ENCODE measurements at regions not wholly inside any gene's neighbourhood (a gene's known extent, or its start where the extent isn't known, plus 50 kb on each side); places are given as distances from the start of the nearest gene placed in this dataset.
"Not testable (repeated sequence)": the region's sequence is repeated elsewhere in the genome, so short reads cannot be mapped to it uniquely, and the experiment has no call there.

- Histone ChIP-seq H3K4me3 (ENCODE audit: low read depth in 1 of 2, low read length in 2 of 2) (no peak overlapping the region), H3K9me3 (ENCODE audit: low read length) (no peaks in the 10 kb centered on the region), H3K36me3 (ENCODE audit: insufficient read depth, low read length) (no peaks in the 10 kb centered on the region), H3K27me3 (ENCODE audit: control insufficient read depth in 1 of 2, insufficient read depth in 2 of 2, low read length in 2 of 2) (no peaks in the 10 kb centered on the region), H3K4me1 (ENCODE audit: insufficient read depth, low read length) (no peaks in the 10 kb centered on the region), H3K27ac (ENCODE audit: low read depth, low read length) (no peak overlapping the region), H3K9ac (ENCODE audit: low read length) (no peak overlapping the region)
Observed at GRCh38 chr7:115789901-115790300, 240.7 kb downstream of the TFEC start.

DNA sequence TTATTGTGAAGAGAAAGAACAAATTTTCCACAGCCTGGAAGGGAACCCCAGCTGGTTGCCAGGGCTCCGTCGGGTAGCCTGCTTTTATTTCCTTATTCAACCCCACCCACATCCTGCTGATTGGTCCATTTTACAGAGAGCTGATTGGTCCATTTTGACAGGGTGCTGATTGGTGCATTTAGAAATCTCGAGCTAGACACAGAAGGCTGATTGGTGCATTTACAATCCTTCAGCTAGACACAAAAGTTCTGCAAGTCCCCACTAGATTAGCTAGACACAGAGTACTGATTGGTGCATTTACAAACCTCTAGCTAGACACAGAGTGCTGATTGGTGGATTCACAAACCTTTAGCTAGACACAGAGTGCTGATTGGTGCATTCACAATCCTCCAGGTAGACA is 241.1 kb downstream of the TFEC start:
- not testable (repeated sequence) for H3K9ac ChIP-seq (ENCODE audit: low read length)

DNA sequence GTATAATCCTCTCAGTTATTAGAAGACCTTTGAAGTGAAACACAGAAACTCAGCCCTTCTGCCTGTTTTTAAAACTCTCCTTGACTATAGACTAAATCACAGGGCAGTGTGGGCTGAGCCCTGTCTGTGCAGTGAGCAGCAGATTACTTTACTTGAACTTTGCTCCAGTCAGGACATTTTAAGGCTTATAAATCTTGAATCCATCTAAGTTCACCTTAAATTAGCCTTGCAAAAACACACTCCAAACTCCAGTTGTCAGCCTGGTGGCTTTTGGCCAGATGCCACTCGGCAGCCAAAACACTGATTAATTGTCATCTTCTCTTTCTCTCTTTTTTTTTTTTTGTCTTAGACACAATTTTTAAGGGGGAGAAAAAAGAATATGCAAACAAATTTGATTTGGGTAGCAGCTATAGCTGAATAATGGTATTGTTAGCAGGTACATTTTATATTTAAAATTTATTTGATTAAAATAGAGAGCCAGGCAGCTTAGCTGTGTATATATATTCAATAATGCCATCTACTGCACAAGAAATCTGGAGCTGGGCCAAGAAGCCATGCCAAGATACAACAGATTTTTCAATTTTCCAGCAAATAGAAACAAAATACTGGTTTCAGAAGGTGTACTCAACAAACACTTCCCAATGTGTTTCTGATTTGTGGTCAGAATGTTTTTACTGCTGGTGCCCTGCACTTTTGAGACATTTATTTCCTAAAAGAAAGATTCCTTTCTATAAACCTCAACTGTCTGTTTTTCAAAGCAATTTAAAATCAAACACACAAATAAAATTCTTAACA is 247.7 kb downstream of the TFEC start:
- Histone ChIP-seq H3K27ac (ENCODE audit: low read depth, low read length) (no peak overlapping the region), H3K9ac (ENCODE audit: low read length) (no peak overlapping the region)

More for the DNA sequence above, 241.1 kb downstream of the TFEC start:
- H3K27ac ChIP-seq (ENCODE audit: low read depth, low read length); H3K4me3 ChIP-seq (ENCODE audit: low read depth in 1 of 2, low read length in 2 of 2); H3K36me3 ChIP-seq (ENCODE audit: insufficient read depth, low read length); H3K4me1 ChIP-seq (ENCODE audit: insufficient read depth, low read length); H3K27me3 ChIP-seq (ENCODE audit: control insufficient read depth in 1 of 2, insufficient read depth in 2 of 2, low read length in 2 of 2); H3K9me3 ChIP-seq (ENCODE audit: low read length): not testable (repeated sequence)

GRCh38 chr7:115779561-115779960 is 251.0 kb downstream of the TFEC start:
- Histone ChIP-seq H3K27me3 (ENCODE audit: control insufficient read depth in 1 of 2, insufficient read depth in 2 of 2, low read length in 2 of 2) (no peaks in the 10 kb centered on the region), H3K9ac (ENCODE audit: low read length) (no peak overlapping the region), H3K27ac (ENCODE audit: low read depth, low read length) (no peak overlapping the region), H3K4me1 (ENCODE audit: insufficient read depth, low read length) (peaks cover 8% of the 10 kb centered on the region), H3K36me3 (ENCODE audit: insufficient read depth, low read length) (no peaks in the 10 kb centered on the region), H3K9me3 (ENCODE audit: low read length) (no peaks in the 10 kb centered on the region), H3K4me3 (ENCODE audit: low read depth in 1 of 2, low read length in 2 of 2) (no peak overlapping the region)

More for the DNA sequence above, 247.7 kb downstream of the TFEC start:
- Histone ChIP-seq H3K9me3 (ENCODE audit: low read length) (no peaks in the 10 kb centered on the region), H3K4me3 (ENCODE audit: low read depth in 1 of 2, low read length in 2 of 2) (no peak overlapping the region), H3K4me1 (ENCODE audit: insufficient read depth, low read length) (peaks cover 8% of the 10 kb centered on the region), H3K27me3 (ENCODE audit: control insufficient read depth in 1 of 2, insufficient read depth in 2 of 2, low read length in 2 of 2) (no peaks in the 10 kb centered on the region), H3K36me3 (ENCODE audit: insufficient read depth, low read length) (no peaks in the 10 kb centered on the region)

- Histone ChIP-seq H3K9ac (ENCODE audit: low read length) (no peak overlapping the region), H3K27me3 (ENCODE audit: control insufficient read depth in 1 of 2, insufficient read depth in 2 of 2, low read length in 2 of 2) (no peaks in the 10 kb centered on the region), H3K4me3 (ENCODE audit: low read depth in 1 of 2, low read length in 2 of 2) (no peak overlapping the region), H3K27ac (ENCODE audit: low read depth, low read length) (no peak overlapping the region), H3K36me3 (ENCODE audit: insufficient read depth, low read length) (no peaks in the 10 kb centered on the region), H3K9me3 (ENCODE audit: low read length) (no peaks in the 10 kb centered on the region), H3K4me1 (ENCODE audit: insufficient read depth, low read length) (no peaks in the 10 kb centered on the region)
Observed at GRCh38 chr7:115775981-115776380, 254.6 kb downstream of the TFEC start.

GRCh38 chr7:115763347-115763746 is 267.2 kb downstream of the TFEC start:
- no peak overlapping the region for H3K27ac ChIP-seq (ENCODE audit: low read depth, low read length)
- H3K27me3 ChIP-seq (ENCODE audit: control insufficient read depth in 1 of 2, insufficient read depth in 2 of 2, low read length in 2 of 2): no peaks in the 10 kb centered on the region
- H3K9me3 ChIP-seq (ENCODE audit: low read length): no peaks in the 10 kb centered on the region
- no peaks in the 10 kb centered on the region for H3K36me3 ChIP-seq (ENCODE audit: insufficient read depth, low read length)
- H3K4me3 ChIP-seq (ENCODE audit: low read depth in 1 of 2, low read length in 2 of 2): no peak overlapping the region
- no peaks in the 10 kb centered on the region for H3K4me1 ChIP-seq (ENCODE audit: insufficient read depth, low read length)
- no peak overlapping the region for H3K9ac ChIP-seq (ENCODE audit: low read length)

DNA sequence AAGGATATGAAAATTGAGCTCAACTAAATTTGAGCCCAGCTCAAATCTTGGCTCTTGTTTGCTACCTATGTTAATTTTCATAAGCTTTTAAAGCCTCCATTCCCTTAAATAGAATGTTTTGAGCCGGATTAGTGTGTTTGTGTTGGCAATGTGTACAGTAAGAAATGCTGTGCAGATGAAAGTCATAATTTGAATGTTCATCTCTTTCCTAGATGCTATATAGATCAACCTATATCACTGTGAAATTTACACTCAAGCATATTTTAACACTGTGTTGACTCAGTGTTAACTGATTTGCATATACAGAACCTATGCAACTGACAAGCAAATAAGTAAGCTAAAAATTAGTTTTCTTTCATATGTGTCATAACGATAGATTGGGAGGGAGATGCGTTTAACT is 272.5 kb downstream of the TFEC start:
- no peak overlapping the region for H3K4me3 ChIP-seq (ENCODE audit: low read depth in 1 of 2, low read length in 2 of 2)
- no peak overlapping the region for H3K27ac ChIP-seq (ENCODE audit: low read depth, low read length)
- no peaks in the 10 kb centered on the region for H3K4me1 ChIP-seq (ENCODE audit: insufficient read depth, low read length)
- H3K9me3 ChIP-seq (ENCODE audit: low read length): no peaks in the 10 kb centered on the region
- no peaks in the 10 kb centered on the region for H3K27me3 ChIP-seq (ENCODE audit: control insufficient read depth in 1 of 2, insufficient read depth in 2 of 2, low read length in 2 of 2)
- no peaks in the 10 kb centered on the region for H3K36me3 ChIP-seq (ENCODE audit: insufficient read depth, low read length)
- no peak overlapping the region for H3K9ac ChIP-seq (ENCODE audit: low read length)

DNA sequence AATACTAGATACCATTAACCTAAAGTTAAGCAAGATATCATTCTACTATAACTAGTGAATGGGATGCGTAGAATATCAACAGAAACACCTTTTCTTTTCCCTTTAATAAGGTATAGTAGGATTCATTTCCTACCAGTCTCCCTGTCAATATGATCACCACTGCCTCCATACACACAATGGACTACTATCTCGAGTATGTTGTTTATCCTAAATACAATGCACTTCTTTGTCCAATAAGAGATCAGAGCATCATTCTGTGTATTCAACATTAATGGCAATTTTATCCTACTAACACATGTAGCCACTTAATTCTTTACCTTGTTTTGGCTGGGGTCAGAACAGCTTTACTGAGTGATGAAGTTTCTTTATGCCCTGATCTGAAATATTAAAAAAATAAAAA is 276.3 kb downstream of the TFEC start:
- Histone ChIP-seq H3K27me3 (ENCODE audit: control insufficient read depth in 1 of 2, insufficient read depth in 2 of 2, low read length in 2 of 2) (no peaks in the 10 kb centered on the region), H3K4me1 (ENCODE audit: insufficient read depth, low read length) (no peaks in the 10 kb centered on the region), H3K4me3 (ENCODE audit: low read depth in 1 of 2, low read length in 2 of 2) (no peak overlapping the region), H3K27ac (ENCODE audit: low read depth, low read length) (no peak overlapping the region), H3K9ac (ENCODE audit: low read length) (no peak overlapping the region), H3K36me3 (ENCODE audit: insufficient read depth, low read length) (no peaks in the 10 kb centered on the region), H3K9me3 (ENCODE audit: low read length) (no peaks in the 10 kb centered on the region)

DNA sequence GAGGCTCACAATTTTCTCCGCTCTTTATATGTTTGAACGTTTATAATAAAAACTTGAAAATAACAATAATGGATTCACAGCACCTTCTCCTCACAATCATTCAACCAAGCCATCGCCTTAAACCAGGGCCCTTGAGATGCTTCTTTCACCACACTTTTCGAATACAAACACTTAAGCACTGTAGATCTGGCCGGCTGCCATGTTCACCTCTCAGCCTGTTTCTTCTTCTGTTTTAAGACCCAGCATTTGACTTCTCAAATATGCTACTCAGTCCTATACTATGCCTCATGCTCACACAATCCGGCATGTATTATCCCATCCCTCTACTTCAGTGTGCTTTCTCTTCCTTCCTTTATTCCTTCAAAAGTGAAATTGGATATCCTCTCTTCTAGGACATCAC is 280.6 kb downstream of the TFEC start:
- Histone ChIP-seq H3K9me3 (ENCODE audit: low read length) (no peaks in the 10 kb centered on the region), H3K27ac (ENCODE audit: low read depth, low read length) (no peak overlapping the region), H3K4me1 (ENCODE audit: insufficient read depth, low read length) (no peaks in the 10 kb centered on the region), H3K9ac (ENCODE audit: low read length) (no peak overlapping the region), H3K27me3 (ENCODE audit: control insufficient read depth in 1 of 2, insufficient read depth in 2 of 2, low read length in 2 of 2) (no peaks in the 10 kb centered on the region), H3K36me3 (ENCODE audit: insufficient read depth, low read length) (no peaks in the 10 kb centered on the region), H3K4me3 (ENCODE audit: low read depth in 1 of 2, low read length in 2 of 2) (no peak overlapping the region)

DNA sequence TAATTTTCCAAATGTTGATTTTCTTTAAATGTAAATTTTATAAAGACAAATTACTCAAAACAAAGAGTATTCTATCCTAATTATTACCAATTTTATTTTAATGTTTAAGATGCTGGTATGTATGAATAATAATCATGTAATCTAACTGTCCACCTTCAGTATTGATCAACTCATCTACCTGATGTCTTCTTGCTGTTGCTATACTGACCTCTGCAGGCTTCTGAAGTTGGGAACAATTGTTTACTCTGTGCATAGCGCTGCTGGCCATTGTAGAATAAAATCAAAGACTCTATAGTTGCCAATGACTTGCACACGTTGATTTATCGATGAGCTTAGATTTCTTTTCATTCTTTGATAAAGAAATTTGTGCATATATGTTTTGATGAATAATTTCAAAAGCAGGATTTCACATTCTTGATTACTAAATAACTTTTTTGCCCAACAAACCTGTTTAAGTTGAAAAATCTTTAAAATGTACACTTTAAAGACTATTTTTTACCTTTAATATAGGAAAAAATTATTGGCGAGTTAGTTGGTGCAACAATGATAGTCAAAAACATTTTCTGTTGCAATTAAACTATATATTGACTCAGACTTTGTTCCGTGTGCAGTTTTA is 282.3 kb downstream of the TFEC start:
- H3K4me1 ChIP-seq (ENCODE audit: insufficient read depth, low read length): no peaks in the 10 kb centered on the region
- no peak overlapping the region for H3K4me3 ChIP-seq (ENCODE audit: low read depth in 1 of 2, low read length in 2 of 2)
- H3K27ac ChIP-seq (ENCODE audit: low read depth, low read length): no peak overlapping the region
- H3K27me3 ChIP-seq (ENCODE audit: control insufficient read depth in 1 of 2, insufficient read depth in 2 of 2, low read length in 2 of 2): no peaks in the 10 kb centered on the region
- H3K36me3 ChIP-seq (ENCODE audit: insufficient read depth, low read length): no peaks in the 10 kb centered on the region
- no peaks in the 10 kb centered on the region for H3K9me3 ChIP-seq (ENCODE audit: low read length)
- no peak overlapping the region for H3K9ac ChIP-seq (ENCODE audit: low read length)

DNA sequence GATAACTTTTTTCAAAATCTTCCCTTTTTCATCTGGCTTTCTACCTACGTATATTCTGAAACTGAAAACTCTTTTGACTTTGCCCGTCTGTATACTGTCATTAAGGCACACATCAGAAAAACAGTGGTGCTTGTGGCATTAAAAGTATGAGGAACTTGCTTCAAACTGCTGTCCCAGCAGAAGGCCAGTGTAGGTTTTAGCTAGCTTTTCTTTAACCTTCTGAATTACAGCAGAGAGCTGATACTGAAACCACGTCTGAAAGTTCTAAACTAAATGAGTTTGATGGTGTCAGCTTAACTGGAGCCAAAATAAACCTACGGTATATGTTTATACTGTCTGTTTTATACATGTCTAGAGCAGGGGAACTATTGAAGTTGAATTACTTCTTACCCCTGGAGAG is 283.4 kb downstream of the TFEC start:
- H3K9me3 ChIP-seq (ENCODE audit: low read length): no peaks in the 10 kb centered on the region
- no peaks in the 10 kb centered on the region for H3K4me1 ChIP-seq (ENCODE audit: insufficient read depth, low read length)
- H3K9ac ChIP-seq (ENCODE audit: low read length): no peak overlapping the region
- H3K27me3 ChIP-seq (ENCODE audit: control insufficient read depth in 1 of 2, insufficient read depth in 2 of 2, low read length in 2 of 2): no peaks in the 10 kb centered on the region
- no peak overlapping the region for H3K27ac ChIP-seq (ENCODE audit: low read depth, low read length)
- no peak overlapping the region for H3K4me3 ChIP-seq (ENCODE audit: low read depth in 1 of 2, low read length in 2 of 2)
- no peaks in the 10 kb centered on the region for H3K36me3 ChIP-seq (ENCODE audit: insufficient read depth, low read length)

DNA sequence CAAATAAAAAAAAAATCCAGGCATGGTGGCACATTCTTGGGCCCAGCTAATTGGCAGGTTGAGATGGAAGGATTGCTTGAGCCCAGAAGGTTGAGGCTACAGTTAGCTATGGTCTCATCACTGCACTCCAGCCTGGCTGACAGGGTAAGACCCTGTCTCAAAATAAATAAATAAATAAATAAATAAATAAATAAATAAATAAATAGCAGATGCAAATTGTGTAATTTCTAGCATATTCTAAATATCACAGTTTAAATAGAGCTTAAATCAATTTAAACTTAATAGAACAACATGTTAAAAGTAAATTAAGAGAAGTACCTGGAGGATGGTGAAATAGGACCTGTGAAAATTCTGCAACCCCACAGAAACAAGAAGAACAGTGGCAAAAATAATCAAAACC is 290.5 kb downstream of the TFEC start:
- Histone ChIP-seq H3K9ac (ENCODE audit: low read length) (no peak overlapping the region), H3K27ac (ENCODE audit: low read depth, low read length) (no peak overlapping the region), H3K36me3 (ENCODE audit: insufficient read depth, low read length) (no peaks in the 10 kb centered on the region)

More for the DNA sequence above, 290.5 kb downstream of the TFEC start:
- Histone ChIP-seq H3K9me3 (ENCODE audit: low read length) (no peaks in the 10 kb centered on the region), H3K4me1 (ENCODE audit: insufficient read depth, low read length) (no peaks in the 10 kb centered on the region), H3K4me3 (ENCODE audit: low read depth in 1 of 2, low read length in 2 of 2) (no peak overlapping the region), H3K27me3 (ENCODE audit: control insufficient read depth in 1 of 2, insufficient read depth in 2 of 2, low read length in 2 of 2) (no peaks in the 10 kb centered on the region)
